SH-SY5Y (cell line): ENCODE measurements at regions not wholly inside any gene's neighbourhood (a gene's known extent, or its start where the extent isn't known, plus 50 kb on each side); places are given as distances from the start of the nearest gene placed in this dataset.

Experiments
- GATA2 ChIP-seq: IDR thresholded peaks from 2 replicates; pipeline ENCODE4 v1.6.1; 2011; ENCODE audit warnings: mild to moderate bottlenecking, low read depth, low read length
- GATA3 ChIP-seq: IDR thresholded peaks from 2 replicates; pipeline ENCODE4 v1.6.1; 2011; ENCODE audit warnings: low read depth, mild to moderate bottlenecking, low read length, moderate library complexity

DNA sequence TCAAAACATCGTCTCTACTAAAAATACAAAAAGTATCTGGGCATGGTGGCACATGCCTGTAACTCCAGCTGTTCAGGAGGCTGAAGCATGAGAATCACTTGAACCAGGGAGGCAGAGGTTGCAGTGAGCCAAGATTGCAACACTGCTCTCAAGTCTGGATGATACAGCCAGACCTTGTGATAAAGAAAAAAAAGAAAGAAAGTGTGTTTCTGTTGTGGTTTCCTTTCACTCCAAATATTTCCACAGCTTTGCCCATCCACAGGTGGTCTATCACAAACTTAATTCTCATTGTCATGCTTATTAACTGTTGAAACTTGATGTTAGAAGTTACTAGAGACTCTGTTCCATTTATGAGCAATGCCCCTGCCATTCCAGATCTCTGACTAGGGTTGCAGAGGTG, 316.0 kb upstream of the SEMA3C start:
- no peak for TF ChIP-seq GATA2
- TF ChIP-seq GATA3 = no peak
